ENCODE measurements at regions not wholly inside any gene's neighbourhood (a gene's known extent, or its start where the extent isn't known, plus 50 kb on each side); places are given as distances from the start of the nearest gene placed in this dataset.
"Not testable (repeated sequence)": the region's sequence is repeated elsewhere in the genome, so short reads cannot be mapped to it uniquely, and the experiment has no call there.

GRCh38 chr6:112511441-112511840, 164.3 kb downstream of the RFPL4B start:
- ChIA-PET POLR2A (no interaction called here), CTCF (no interaction called here)
- H3K4me3 Mint-ChIP-seq: no peak overlapping the region
- H3K9me3 Mint-ChIP-seq: peaks cover under 1 to 6% (median 4%) of the 10 kb centered on the region in 3 donors
- no CpG with 5 or more reads among the region's 1 CpG for WGBS (ENCODE audit: insufficient coverage)
- no peaks in the 10 kb centered on the region for H3K4me1 Mint-ChIP-seq
- no peaks in the 10 kb centered on the region for H3K36me3 Mint-ChIP-seq
- Histone ChIP-seq H3K9me3 (no peaks in the 10 kb centered on the region), H3K4me1 (ENCODE audit: control insufficient read depth in 1 of 2, extremely low read depth in 1 of 2, insufficient read depth in 2 of 2, low read length in 2 of 2) (no peaks in the 10 kb centered on the region), H3K27me3 (replicated peaks in 1 of 2; ENCODE audit: control insufficient read depth in 2 of 2, extremely low read depth in 1 of 2, insufficient read depth in 2 of 2, low read length in 1 of 2) (no peaks in the 10 kb centered on the region), H3K4me3 (ENCODE audit: control insufficient read depth in 1 of 2, extremely low read depth in 1 of 2, low read length in 1 of 2) (no peak overlapping the region), H3K27ac (ENCODE audit: low read length) (no peak overlapping the region), H3K36me3 (ENCODE audit: control insufficient read depth in 2 of 2, extremely low read depth in 1 of 2, insufficient read depth in 1 of 2, low read length in 1 of 2) (no peaks in the 10 kb centered on the region)
- peaks cover 0 to 5% of the 10 kb centered on the region in 2 donors for H3K27me3 Mint-ChIP-seq
- ATAC-seq (replicated peaks in 1 of 4): no peak
- H3K27ac Mint-ChIP-seq: no peak overlapping the region
- no peak for DNase-seq

- no peaks in the 10 kb centered on the region for H3K27me3 ChIP-seq (replicated peaks in 1 of 2; ENCODE audit: control insufficient read depth in 2 of 2, extremely low read depth in 1 of 2, insufficient read depth in 2 of 2, low read length in 1 of 2)
- no peaks in the 10 kb centered on the region for H3K36me3 ChIP-seq (ENCODE audit: control insufficient read depth in 2 of 2, extremely low read depth in 1 of 2, insufficient read depth in 1 of 2, low read length in 1 of 2)
- no peak for DNase-seq
- no peaks in the 10 kb centered on the region for H3K9me3 ChIP-seq
- CTCF ChIA-PET: interaction anchor here in 1 of 2 donors (0.6 kb wide), 1 partner anchor 10 kb away, joined by 3 read pairs; no protein-coding TSS in a partner anchor
- H3K9me3 Mint-ChIP-seq: peaks cover 0 to 4% (median 0%) of the 10 kb centered on the region in 3 donors
- H3K27ac Mint-ChIP-seq: no peak overlapping the region
- H3K27me3 Mint-ChIP-seq: peaks cover 0 to 5% of the 10 kb centered on the region in 2 donors
- H3K4me1 Mint-ChIP-seq: no peaks in the 10 kb centered on the region
- H3K4me3 ChIP-seq (ENCODE audit: control insufficient read depth in 1 of 2, extremely low read depth in 1 of 2, low read length in 1 of 2): no peak overlapping the region
- H3K4me1 ChIP-seq (ENCODE audit: control insufficient read depth in 1 of 2, extremely low read depth in 1 of 2, insufficient read depth in 2 of 2, low read length in 2 of 2): no peaks in the 10 kb centered on the region
- no peaks in the 10 kb centered on the region for H3K36me3 Mint-ChIP-seq
- POLR2A ChIA-PET: no interaction called here
- ATAC-seq (replicated peaks in 1 of 4): no peak
- no peak overlapping the region for H3K27ac ChIP-seq (ENCODE audit: low read length)
- no peak overlapping the region for H3K4me3 Mint-ChIP-seq
Observed at GRCh38 chr6:112513175-112513574, 166.0 kb downstream of the RFPL4B start.

GRCh38 chr6:112522587-112522986, 175.5 kb downstream of the RFPL4B start:
- Histone ChIP-seq H3K9me3 (no peaks in the 10 kb centered on the region), H3K4me3 (ENCODE audit: control insufficient read depth in 1 of 2, extremely low read depth in 1 of 2, low read length in 1 of 2) (no peak overlapping the region), H3K4me1 (ENCODE audit: control insufficient read depth in 1 of 2, extremely low read depth in 1 of 2, insufficient read depth in 2 of 2, low read length in 2 of 2) (no peaks in the 10 kb centered on the region), H3K27ac (ENCODE audit: low read length) (no peak overlapping the region), H3K27me3 (replicated peaks in 1 of 2; ENCODE audit: control insufficient read depth in 2 of 2, extremely low read depth in 1 of 2, insufficient read depth in 2 of 2, low read length in 1 of 2) (no peaks in the 10 kb centered on the region), H3K36me3 (ENCODE audit: control insufficient read depth in 2 of 2, extremely low read depth in 1 of 2, insufficient read depth in 1 of 2, low read length in 1 of 2) (no peaks in the 10 kb centered on the region)
- Mint-ChIP-seq H3K4me1 (no peaks in the 10 kb centered on the region), H3K27ac (no peak overlapping the region), H3K27me3 (no peaks in the 10 kb centered on the region), H3K36me3 (no peaks in the 10 kb centered on the region), H3K4me3 (no peak overlapping the region), H3K9me3 (no peaks in the 10 kb centered on the region)
- no peak for DNase-seq
- POLR2A ChIA-PET: no interaction called here
- ATAC-seq (replicated peaks in 1 of 4): no peak
- WGBS (ENCODE audit: insufficient coverage): 100% methylated on average over 1 of the region's 4 CpGs
- CTCF ChIA-PET: no interaction called here

- H3K27me3 Mint-ChIP-seq: no peaks in the 10 kb centered on the region
- Histone ChIP-seq H3K36me3 (ENCODE audit: control insufficient read depth in 2 of 2, extremely low read depth in 1 of 2, insufficient read depth in 1 of 2, low read length in 1 of 2) (no peaks in the 10 kb centered on the region), H3K27me3 (replicated peaks in 1 of 2; ENCODE audit: control insufficient read depth in 2 of 2, extremely low read depth in 1 of 2, insufficient read depth in 2 of 2, low read length in 1 of 2) (no peaks in the 10 kb centered on the region), H3K27ac (ENCODE audit: low read length) (no peak overlapping the region), H3K4me1 (ENCODE audit: control insufficient read depth in 1 of 2, extremely low read depth in 1 of 2, insufficient read depth in 2 of 2, low read length in 2 of 2) (no peaks in the 10 kb centered on the region), H3K4me3 (ENCODE audit: control insufficient read depth in 1 of 2, extremely low read depth in 1 of 2, low read length in 1 of 2) (no peak overlapping the region), H3K9me3 (no peaks in the 10 kb centered on the region)
- DNase-seq (no peak), ATAC-seq (replicated peaks in 1 of 4) (no peak)
- no peaks in the 10 kb centered on the region for H3K9me3 Mint-ChIP-seq
- H3K4me3 Mint-ChIP-seq: no peak overlapping the region
- CTCF ChIA-PET: no interaction called here
- H3K27ac Mint-ChIP-seq: no peak overlapping the region
- POLR2A ChIA-PET: no interaction called here
- H3K4me1 Mint-ChIP-seq: no peaks in the 10 kb centered on the region
- no CpG with 5 or more reads among the region's 2 CpGs for WGBS (ENCODE audit: insufficient coverage)
- no peaks in the 10 kb centered on the region for H3K36me3 Mint-ChIP-seq
Observed at GRCh38 chr6:112524071-112524470, 176.9 kb downstream of the RFPL4B start.

- ChIA-PET CTCF (no interaction called here), POLR2A (no interaction called here)
- no CpG with 5 or more reads among the region's 1 CpG for WGBS (ENCODE audit: insufficient coverage)
- Mint-ChIP-seq H3K4me1 (no peaks in the 10 kb centered on the region), H3K36me3 (no peaks in the 10 kb centered on the region), H3K27ac (no peak overlapping the region), H3K4me3 (no peak overlapping the region), H3K9me3 (peaks cover 0 to 3% (median 0%) of the 10 kb centered on the region in 3 donors), H3K27me3 (no peaks in the 10 kb centered on the region)
- no peak overlapping the region for H3K27ac ChIP-seq (ENCODE audit: low read length)
- no peaks in the 10 kb centered on the region for H3K4me1 ChIP-seq (ENCODE audit: control insufficient read depth in 1 of 2, extremely low read depth in 1 of 2, insufficient read depth in 2 of 2, low read length in 2 of 2)
- H3K27me3 ChIP-seq (replicated peaks in 1 of 2; ENCODE audit: control insufficient read depth in 2 of 2, extremely low read depth in 1 of 2, insufficient read depth in 2 of 2, low read length in 1 of 2): no peaks in the 10 kb centered on the region
- H3K36me3 ChIP-seq (ENCODE audit: control insufficient read depth in 2 of 2, extremely low read depth in 1 of 2, insufficient read depth in 1 of 2, low read length in 1 of 2): no peaks in the 10 kb centered on the region
- H3K4me3 ChIP-seq (ENCODE audit: control insufficient read depth in 1 of 2, extremely low read depth in 1 of 2, low read length in 1 of 2): no peak overlapping the region
- no peak for DNase-seq
- ATAC-seq (replicated peaks in 1 of 4): no peak
- H3K9me3 ChIP-seq: no peaks in the 10 kb centered on the region
Observed at GRCh38 chr6:112525749-112526148, 178.6 kb downstream of the RFPL4B start.

- no peaks in the 10 kb centered on the region for H3K27me3 Mint-ChIP-seq
Observed at GRCh38 chr6:112526594-112526993, 179.5 kb downstream of the RFPL4B start.

GRCh38 chr6:112528306-112528705, 181.2 kb downstream of the RFPL4B start:
- H3K36me3 ChIP-seq (ENCODE audit: control insufficient read depth in 2 of 2, extremely low read depth in 1 of 2, insufficient read depth in 1 of 2, low read length in 1 of 2); H3K27me3 Mint-ChIP-seq; H3K27ac Mint-ChIP-seq; H3K4me3 ChIP-seq (ENCODE audit: control insufficient read depth in 1 of 2, extremely low read depth in 1 of 2, low read length in 1 of 2); H3K27ac ChIP-seq (ENCODE audit: low read length); H3K9me3 ChIP-seq; H3K36me3 Mint-ChIP-seq; ATAC-seq (replicated peaks in 1 of 4); H3K4me3 Mint-ChIP-seq; H3K4me1 Mint-ChIP-seq; H3K27me3 ChIP-seq (replicated peaks in 1 of 2; ENCODE audit: control insufficient read depth in 2 of 2, extremely low read depth in 1 of 2, insufficient read depth in 2 of 2, low read length in 1 of 2); H3K4me1 ChIP-seq (ENCODE audit: control insufficient read depth in 1 of 2, extremely low read depth in 1 of 2, insufficient read depth in 2 of 2, low read length in 2 of 2); H3K9me3 Mint-ChIP-seq; POLR2A ChIA-PET; CTCF ChIA-PET; DNase-seq: not testable (repeated sequence)
- WGBS (ENCODE audit: insufficient coverage): 100% methylated on average over 3 of the region's 29 CpGs

More at GRCh38 chr6:112526594-112526993, 179.5 kb downstream of the RFPL4B start:
- Histone ChIP-seq H3K4me3 (ENCODE audit: control insufficient read depth in 1 of 2, extremely low read depth in 1 of 2, low read length in 1 of 2) (no peak overlapping the region), H3K27ac (ENCODE audit: low read length) (no peak overlapping the region), H3K4me1 (ENCODE audit: control insufficient read depth in 1 of 2, extremely low read depth in 1 of 2, insufficient read depth in 2 of 2, low read length in 2 of 2) (no peaks in the 10 kb centered on the region), H3K36me3 (ENCODE audit: control insufficient read depth in 2 of 2, extremely low read depth in 1 of 2, insufficient read depth in 1 of 2, low read length in 1 of 2) (no peaks in the 10 kb centered on the region), H3K9me3 (no peaks in the 10 kb centered on the region), H3K27me3 (replicated peaks in 1 of 2; ENCODE audit: control insufficient read depth in 2 of 2, extremely low read depth in 1 of 2, insufficient read depth in 2 of 2, low read length in 1 of 2) (no peaks in the 10 kb centered on the region)
- ChIA-PET CTCF (no interaction called here), POLR2A (no interaction called here)
- Mint-ChIP-seq H3K4me1 (no peaks in the 10 kb centered on the region), H3K4me3 (no peak overlapping the region), H3K27ac (no peak overlapping the region), H3K36me3 (no peaks in the 10 kb centered on the region), H3K9me3 (peaks cover 0 to 3% (median 0%) of the 10 kb centered on the region in 3 donors)
- DNase-seq (no peak), ATAC-seq (replicated peaks in 1 of 4) (no peak)
- 100% methylated on average over 2 of the region's 6 CpGs for WGBS (ENCODE audit: insufficient coverage)
